HEK293T (cell line): ENCODE measurements at regions not wholly inside any gene's neighbourhood (a gene's known extent, or its start where the extent isn't known, plus 50 kb on each side); places are given as distances from the start of the nearest gene placed in this dataset.

ENCODE experiments used
- BHLHE40 ChIP-seq: fragments of 450-650 bp; IDR thresholded peaks from 2 replicates; pipeline ENCODE4 v1.6.1; 2016; ENCODE audit warnings: mild to moderate bottlenecking, moderate library complexity, borderline replicate concordance
- ELF4 ChIP-seq: fragments of 450-650 bp; IDR thresholded peaks from 2 replicates; pipeline ENCODE4 v1.6.1; 2017; ENCODE audit warnings: antibody characterized with exemption
- FOXK2 ChIP-seq: fragments of 450-650 bp; IDR thresholded peaks from 2 replicates; pipeline ENCODE4 v1.6.1; 2016; ENCODE audit warnings: mild to moderate bottlenecking
- FOXM1 ChIP-seq: fragments of 450-650 bp; IDR thresholded peaks from 2 replicates; pipeline ENCODE4 v1.6.1; 2017; ENCODE audit warnings: mild to moderate bottlenecking, borderline replicate concordance
- HDGF ChIP-seq: fragments of 450-650 bp; IDR thresholded peaks from 2 replicates; pipeline ENCODE4 v1.6.1; 2017; ENCODE audit warnings: antibody characterized with exemption, borderline replicate concordance
- SP1 ChIP-seq: fragments of 450-650 bp; IDR thresholded peaks from 2 replicates; pipeline ENCODE4 v1.6.1; 2017
- SUZ12 ChIP-seq: fragments of 450-650 bp; IDR thresholded peaks from 2 replicates; pipeline ENCODE4 v1.6.1; 2016; ENCODE audit warnings: mild to moderate bottlenecking
- ZNF384 ChIP-seq: fragments of 450-650 bp; IDR thresholded peaks from 2 replicates; pipeline ENCODE4 v1.6.1; 2016
- TF ChIP-seq, protein P1 (sequence below): fragments of 450-650 bp; IDR thresholded peaks from 2 replicates; pipeline ENCODE4 v1.6.1; 2016

DNA sequence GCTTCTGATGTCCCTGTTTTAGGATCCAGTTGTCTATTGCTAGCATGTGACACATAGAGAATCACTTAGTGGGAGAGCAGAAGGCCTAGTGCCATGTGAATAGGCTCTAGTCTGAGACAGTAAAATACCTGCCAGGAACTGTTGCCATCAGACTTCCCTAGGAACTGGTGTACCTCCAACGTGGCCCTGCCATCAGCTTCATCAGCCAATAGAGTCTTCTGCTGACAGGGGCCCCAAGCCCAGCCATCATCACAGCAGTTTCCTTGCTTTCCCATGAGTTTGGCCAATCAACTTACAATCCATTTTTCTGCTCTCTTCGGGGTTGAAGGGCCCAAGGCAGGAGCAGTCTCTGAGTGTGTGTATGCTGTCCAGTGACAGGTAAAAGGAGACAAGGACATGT, 128.4 kb upstream of the ADRA1B start:
- no peak for TF ChIP-seq FOXM1
- TF ChIP-seq, protein P1, sequence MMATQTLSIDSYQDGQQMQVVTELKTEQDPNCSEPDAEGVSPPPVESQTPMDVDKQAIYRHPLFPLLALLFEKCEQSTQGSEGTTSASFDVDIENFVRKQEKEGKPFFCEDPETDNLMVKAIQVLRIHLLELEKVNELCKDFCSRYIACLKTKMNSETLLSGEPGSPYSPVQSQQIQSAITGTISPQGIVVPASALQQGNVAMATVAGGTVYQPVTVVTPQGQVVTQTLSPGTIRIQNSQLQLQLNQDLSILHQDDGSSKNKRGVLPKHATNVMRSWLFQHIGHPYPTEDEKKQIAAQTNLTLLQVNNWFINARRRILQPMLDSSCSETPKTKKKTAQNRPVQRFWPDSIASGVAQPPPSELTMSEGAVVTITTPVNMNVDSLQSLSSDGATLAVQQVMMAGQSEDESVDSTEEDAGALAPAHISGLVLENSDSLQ = no peak
- TF ChIP-seq SUZ12 = no peak
- no peak for TF ChIP-seq BHLHE40
- no peak for TF ChIP-seq SP1
- TF ChIP-seq HDGF = no peak
- TF ChIP-seq ZNF384 = no peak
- no peak for TF ChIP-seq ELF4
- TF ChIP-seq FOXK2 = no peak
